ENCODE measurements at regions not wholly inside any gene's neighbourhood (a gene's known extent, or its start where the extent isn't known, plus 50 kb on each side); places are given as distances from the start of the nearest gene placed in this dataset.

DNA sequence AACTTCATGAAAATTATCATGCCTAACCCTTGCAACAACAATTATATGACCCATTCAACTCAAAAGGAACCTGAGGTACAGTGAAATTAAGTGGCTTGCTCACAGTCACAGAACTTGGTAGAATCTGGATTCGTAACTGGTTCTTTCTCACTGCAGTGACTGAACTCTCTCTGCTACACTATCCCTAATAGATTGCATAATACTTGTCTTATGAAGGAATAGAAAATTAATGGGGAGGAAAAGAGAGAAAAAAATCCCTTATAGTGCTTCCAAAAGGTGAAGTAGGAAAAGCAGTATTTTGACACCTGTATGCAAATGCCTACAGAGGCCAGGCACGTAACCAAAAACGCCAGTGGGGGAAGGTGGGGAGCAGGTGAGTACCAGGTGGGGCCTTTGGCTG, 186.6 kb downstream of the LY86 start:
- TF ChIP-seq POLR2AphosphoS5 (IDR thresholded peaks at IDR 0.05; ENCODE audit: low read depth, low read length) (no peak), POLR2A (IDR thresholded peaks at IDR 0.05; ENCODE audit: low read depth, low read length) (no peak)

All from GM12892 (cell line).